NCI-H2196 treated with DMSO at 0.1 percent for 48 hours (cell line): ENCODE measurements at regions not wholly inside any gene's neighbourhood (a gene's known extent, or its start where the extent isn't known, plus 50 kb on each side); places are given as distances from the start of the nearest gene placed in this dataset.

Source experiments
- DNase-seq: peaks from one replicate; lab custom pipeline; 2025; ENCODE audit not compliant: unreplicated experiment; lab: John Stamatoyannopoulos, UW

- no peak for DNase-seq
Measured at GRCh38 chr15:94889153-94889552, 657.8 kb downstream of the MCTP2 start.

- no peak for DNase-seq
Measured at GRCh38 chr15:94893091-94893490, 661.7 kb downstream of the MCTP2 start.

- no peak for DNase-seq
Measured at GRCh38 chr15:94894056-94894455, 662.7 kb downstream of the MCTP2 start.

- no peak for DNase-seq
Measured at GRCh38 chr15:94909510-94909909, 678.1 kb downstream of the MCTP2 start.

- DNase-seq, result no peak
Measured at GRCh38 chr15:94910166-94910565, 678.8 kb downstream of the MCTP2 start.

GRCh38 chr15:94912760-94913159, 681.4 kb downstream of the MCTP2 start:
- no peak for DNase-seq

- no peak for DNase-seq
Measured at GRCh38 chr15:94917068-94917467, 685.7 kb downstream of the MCTP2 start.

- no peak for DNase-seq
Measured at GRCh38 chr15:94921936-94922335, 690.6 kb downstream of the MCTP2 start.

GRCh38 chr15:94924057-94924456, 692.7 kb downstream of the MCTP2 start:
- no peak for DNase-seq

GRCh38 chr15:94924971-94925598, 693.7 kb downstream of the MCTP2 start:
- no peak for DNase-seq

GRCh38 chr15:94925680-94926079, 694.3 kb downstream of the MCTP2 start:
- no peak for DNase-seq

GRCh38 chr15:94927003-94927402, 695.6 kb downstream of the MCTP2 start:
- no peak for DNase-seq

- no peak for DNase-seq
Measured at GRCh38 chr15:94929282-94929681, 697.9 kb downstream of the MCTP2 start.

- no peak for DNase-seq
Measured at GRCh38 chr15:94930441-94930840, 699.1 kb downstream of the MCTP2 start.

- DNase-seq, result no peak
Measured at GRCh38 chr15:94930960-94931359, 699.6 kb downstream of the MCTP2 start.

GRCh38 chr15:94934440-94934839, 703.1 kb downstream of the MCTP2 start:
- no peak for DNase-seq

- no peak for DNase-seq
Measured at GRCh38 chr15:94937242-94937641, 705.9 kb downstream of the MCTP2 start.

- DNase-seq, result no peak
Measured at GRCh38 chr15:94943888-94944287, 712.5 kb downstream of the MCTP2 start.

GRCh38 chr15:94951538-94951937, 720.2 kb downstream of the MCTP2 start:
- DNase-seq, result no peak

GRCh38 chr15:94963953-94964352, 732.6 kb downstream of the MCTP2 start:
- DNase-seq, result no peak

- no peak for DNase-seq
Measured at GRCh38 chr15:94965593-94965992, 734.2 kb downstream of the MCTP2 start.

- DNase-seq, result no peak
Measured at GRCh38 chr15:94968133-94968532, 736.8 kb downstream of the MCTP2 start.

- no peak for DNase-seq
Measured at GRCh38 chr15:94970096-94970495, 738.7 kb downstream of the MCTP2 start.
